Heart right ventricle (tissue), 16 donors: ENCODE measurements at regions not wholly inside any gene's neighbourhood (a gene's known extent, or its start where the extent isn't known, plus 50 kb on each side); places are given as distances from the start of the nearest gene placed in this dataset.

ENCODE experiments used
- ATAC-seq, 8 donors: fragments of 200-7000 bp; cut with Tn5 transposase; one replicate each; pipeline ENCODE4 v1.9.1; 2020; ENCODE audit warnings: mild to moderate bottlenecking in 8 of 8, moderate library complexity in 8 of 8, moderate number of reproducible peaks in 1 of 8
- DNase-seq, 2 donors: peaks; one replicate each; pipeline ENCODE4 v3.0.0-alpha.2; 2020
- H3K27ac ChIP-seq, 10 donors: fragments of 200-600 bp; sonication (generic) in 2 of 10; one replicate each; pipeline versions ENCODE4 v1.5.0 to v1.8.0; 2020 to 2022; ENCODE audit warnings: mild to moderate bottlenecking in 3 of 10
- H3K27me3 ChIP-seq, 7 donors: fragments of 200-600 bp; one replicate each; pipeline ENCODE4 v1.8.0; 2021 to 2022; ENCODE audit warnings: mild to moderate bottlenecking in 2 of 7
- H3K36me3 ChIP-seq, 9 donors: fragments of 200-600 bp; sonication (generic) in 1 of 9; one replicate each; pipeline versions ENCODE4 v1.5.0 to v1.8.0; 2020 to 2022; ENCODE audit warnings: mild to moderate bottlenecking in 2 of 9
- H3K4me1 ChIP-seq, 9 donors: fragments of 200-600 bp; sonication (generic) in 1 of 9; one replicate each; pipeline versions ENCODE4 v1.5.0 to v1.8.0; 2020 to 2022; ENCODE audit warnings: mild to moderate bottlenecking in 4 of 9
- H3K4me3 ChIP-seq, 10 donors: fragments of 200-600 bp; sonication (generic) in 2 of 10; one replicate each; pipeline versions ENCODE4 v1.5.0 to v1.8.0; 2020 to 2022; ENCODE audit warnings: mild to moderate bottlenecking in 7 of 10, moderate library complexity in 2 of 10
- H3K9me3 ChIP-seq, 11 donors: fragments of 200-600 bp in 10 of 11; sonication (generic) in 2 of 11; one replicate each; pipeline versions ENCODE4 v1.5.0 to v1.8.0; 2013 to 2022; ENCODE audit warnings: mild to moderate bottlenecking in 2 of 11, control low read depth in 1 of 11, moderate library complexity in 1 of 11
- WGBS, 2 donors: extraction: QIAGEN DNeasy Blood & Tissue Kit; methylation state at CpG; one replicate each; pipeline ENCODE4 v1.1.7; 2013; ENCODE audit warnings: inconsistent platforms in 1 of 2; 5-methylcytosine and 5-hydroxymethylcytosine counted together
- intact Hi-C, 10 donors: fragments of 100-400 bp; cut with DNase I; formaldehyde crosslinking; loops; one replicate each; pipeline versions ENCODE4 v1.11.1 to v1.14.2; 2022
- TF ChIP-seq, protein P1 (sequence below), 9 donors: fragments of 200-600 bp; sonication (generic) in 2 of 9; IDR thresholded peaks; one replicate each; pipeline versions ENCODE4 v1.5.0 to v1.8.0; 2021 to 2022; ENCODE audit warnings: antibody characterized with exemption in 9 of 9, mild to moderate bottlenecking in 5 of 9, moderate library complexity in 1 of 9
- donor health status: Arrhythmogenic right ventricular cardiomyopathy.
- donor health status: ischemic (EF 13 %, LVEDD 7.1; RV severe dilation, severe dysfunction).
- donor health status: healthy with polysubstance abuse.
- donor health status: DM: no; HTN: yes; CAD: no.
- donor health status: DM: no; HTN: no; CAD: no.
- donor health status: ischemic (EF 25% LVEDD 6.9; RV normal size, moderate dysfunction).
- donor health status: ischemic (EF 25% LVEDD 5.7; RV mildly dilated, moderate dysfunction).
- donor health status: healthy.
- donor health status: DM: yes; HTN: yes; CAD: no.
- donor health status: Ischemic cardiomyopathy.
- donor health status: ischemic (EF 35%, LVEDD 5.7; RV mildly dilated, moderate dysfunction).
- donor health status: nonischemic (EF 11% LVEDD 7.7; RV severe dilation, severe dysfunction).
- donor health status: DM: yes; HTN: yes; CAD: no.
- donor health status: PGD.
- donor health status: ischemic (EF 29% LVEDD 5.4; RV normal size, mild dysfunction).
- donor health status: nonischemic (EF 23%, LVEDD 6.1; RV moderate dilation, normal function).

GRCh38 chr11:97136067-97136466, 746.3 kb downstream of the JRKL start:
- Histone ChIP-seq H3K27me3 (no peaks in the 10 kb centered on the region), H3K36me3 (no peaks in the 10 kb centered on the region), H3K27ac (no peak overlapping the region), H3K4me3 (no peak overlapping the region), H3K4me1 (no peaks in the 10 kb centered on the region), H3K9me3 (peaks cover 0 to 52% (median 10%) of the 10 kb centered on the region in 11 donors)
- intact Hi-C loops = loop anchor here in 2 of 10 donors (5.0 to 10.0 kb wide), 2 partner anchors 669 to 671 kb away; no protein-coding TSS in a partner anchor
- TF ChIP-seq, protein P1, sequence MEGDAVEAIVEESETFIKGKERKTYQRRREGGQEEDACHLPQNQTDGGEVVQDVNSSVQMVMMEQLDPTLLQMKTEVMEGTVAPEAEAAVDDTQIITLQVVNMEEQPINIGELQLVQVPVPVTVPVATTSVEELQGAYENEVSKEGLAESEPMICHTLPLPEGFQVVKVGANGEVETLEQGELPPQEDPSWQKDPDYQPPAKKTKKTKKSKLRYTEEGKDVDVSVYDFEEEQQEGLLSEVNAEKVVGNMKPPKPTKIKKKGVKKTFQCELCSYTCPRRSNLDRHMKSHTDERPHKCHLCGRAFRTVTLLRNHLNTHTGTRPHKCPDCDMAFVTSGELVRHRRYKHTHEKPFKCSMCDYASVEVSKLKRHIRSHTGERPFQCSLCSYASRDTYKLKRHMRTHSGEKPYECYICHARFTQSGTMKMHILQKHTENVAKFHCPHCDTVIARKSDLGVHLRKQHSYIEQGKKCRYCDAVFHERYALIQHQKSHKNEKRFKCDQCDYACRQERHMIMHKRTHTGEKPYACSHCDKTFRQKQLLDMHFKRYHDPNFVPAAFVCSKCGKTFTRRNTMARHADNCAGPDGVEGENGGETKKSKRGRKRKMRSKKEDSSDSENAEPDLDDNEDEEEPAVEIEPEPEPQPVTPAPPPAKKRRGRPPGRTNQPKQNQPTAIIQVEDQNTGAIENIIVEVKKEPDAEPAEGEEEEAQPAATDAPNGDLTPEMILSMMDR (IDR thresholded peaks at IDR 0.05) = no peak
- WGBS, 2 donors = 75 to 86% methylated on average over 1 of the region's 1 CpG
- ATAC-seq = no peak
- DNase-seq = no peak

DNA sequence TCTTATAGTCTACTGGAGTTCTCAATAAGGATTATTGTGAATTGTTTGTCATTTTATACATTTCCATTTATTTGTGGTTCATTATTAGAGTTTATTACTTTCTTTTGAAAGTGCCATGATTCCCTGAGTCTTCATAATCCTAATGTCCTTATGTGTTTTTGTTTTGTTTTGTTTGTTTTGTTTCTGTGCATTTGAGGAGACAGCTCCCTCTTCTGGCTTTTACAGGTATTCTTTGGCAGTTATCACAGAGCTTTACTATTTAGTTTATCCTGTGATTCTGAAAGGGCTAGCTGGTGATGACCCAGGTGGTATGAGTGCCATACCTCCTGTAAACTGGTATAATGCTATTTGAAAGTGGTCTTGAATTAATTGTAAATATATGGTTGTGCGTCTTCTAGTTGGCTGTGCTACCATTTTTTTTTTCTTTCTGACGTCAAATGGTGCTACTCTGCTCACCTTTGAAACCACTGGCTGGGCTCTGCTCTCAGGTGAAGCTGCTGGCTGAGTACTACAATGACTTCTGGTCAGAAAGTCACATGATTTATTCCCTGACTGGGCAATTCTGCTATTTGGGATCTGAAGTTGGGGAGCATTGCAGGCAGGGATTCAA, 751.2 kb downstream of the JRKL start:
- no peaks in the 10 kb centered on the region for H3K36me3 ChIP-seq
- intact Hi-C loops = loop anchor here in 6 of 10 donors (2.0 to 10.0 kb wide), 7 partner anchors 276 to 679 kb away; no protein-coding TSS in a partner anchor
- H3K27me3 ChIP-seq = no peaks in the 10 kb centered on the region
- H3K27ac ChIP-seq = no peak overlapping the region
- H3K4me3 ChIP-seq = no peak overlapping the region
- 55 to 74% methylated on average over 2 of the region's 2 CpGs for WGBS, 2 donors
- H3K4me1 ChIP-seq = no peaks in the 10 kb centered on the region
- ATAC-seq = no peak
- TF ChIP-seq, protein P1 (IDR thresholded peaks at IDR 0.05) = peak; percentile 5 to 62 (median 43)
- no peak for DNase-seq
- H3K9me3 ChIP-seq = peaks cover 0 to 37% (median 10%) of the 10 kb centered on the region in 11 donors

DNA sequence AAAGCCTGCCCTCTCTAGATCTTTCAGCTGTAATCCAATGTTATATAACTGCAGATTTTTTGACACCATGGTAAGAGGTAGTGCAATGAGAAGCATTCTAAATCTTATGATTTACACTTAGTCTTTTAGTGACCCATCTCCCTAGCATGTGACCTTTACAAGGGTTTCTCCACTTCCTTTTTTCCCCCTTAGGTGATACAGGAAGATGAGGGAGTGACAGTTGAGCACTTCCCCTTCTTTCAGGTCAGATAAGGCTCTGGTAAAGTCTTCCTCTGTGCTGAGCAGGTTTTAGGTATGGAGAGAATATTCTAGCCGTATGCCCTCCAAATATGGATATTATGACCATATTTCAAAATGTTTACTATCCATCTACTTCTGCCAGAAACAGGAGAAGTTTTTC, 753.6 kb downstream of the JRKL start:
- ATAC-seq = no peak
- Histone ChIP-seq H3K27ac (no peak overlapping the region), H3K4me1 (no peaks in the 10 kb centered on the region), H3K36me3 (no peaks in the 10 kb centered on the region), H3K27me3 (no peaks in the 10 kb centered on the region), H3K9me3 (peaks cover 0 to 21% (median 10%) of the 10 kb centered on the region in 11 donors), H3K4me3 (no peak overlapping the region)
- no peak for DNase-seq
- TF ChIP-seq, protein P1 (IDR thresholded peaks at IDR 0.05) = no peak
- intact Hi-C loops = loop anchor here in 6 of 10 donors (5.0 to 10.0 kb wide), 6 partner anchors 279 to 681 kb away; no protein-coding TSS in a partner anchor
- WGBS, 2 donors = 73 to 82% methylated on average over 1 of the region's 1 CpG

- Histone ChIP-seq H3K27ac (no peak overlapping the region), H3K4me1 (no peaks in the 10 kb centered on the region), H3K4me3 (no peak overlapping the region), H3K36me3 (no peaks in the 10 kb centered on the region), H3K27me3 (no peaks in the 10 kb centered on the region), H3K9me3 (peaks cover 0 to 6% (median 0%) of the 10 kb centered on the region in 11 donors)
- WGBS, 2 donors = 71 to 81% methylated on average over 2 of the region's 2 CpGs
- intact Hi-C loops = loop anchor here in 4 of 10 donors (10.0 kb wide), 3 partner anchors 285 to 685 kb away; no protein-coding TSS in a partner anchor
- ATAC-seq = no peak
- TF ChIP-seq, protein P1 (IDR thresholded peaks at IDR 0.05) = no peak
- DNase-seq = no peak
Observed at GRCh38 chr11:97149741-97150140, 759.9 kb downstream of the JRKL start.
